ENCODE measurements at regions not wholly inside any gene's neighbourhood (a gene's known extent, or its start where the extent isn't known, plus 50 kb on each side); places are given as distances from the start of the nearest gene placed in this dataset.
"Not testable (repeated sequence)": the region's sequence is repeated elsewhere in the genome, so short reads cannot be mapped to it uniquely, and the experiment has no call there.

DNA sequence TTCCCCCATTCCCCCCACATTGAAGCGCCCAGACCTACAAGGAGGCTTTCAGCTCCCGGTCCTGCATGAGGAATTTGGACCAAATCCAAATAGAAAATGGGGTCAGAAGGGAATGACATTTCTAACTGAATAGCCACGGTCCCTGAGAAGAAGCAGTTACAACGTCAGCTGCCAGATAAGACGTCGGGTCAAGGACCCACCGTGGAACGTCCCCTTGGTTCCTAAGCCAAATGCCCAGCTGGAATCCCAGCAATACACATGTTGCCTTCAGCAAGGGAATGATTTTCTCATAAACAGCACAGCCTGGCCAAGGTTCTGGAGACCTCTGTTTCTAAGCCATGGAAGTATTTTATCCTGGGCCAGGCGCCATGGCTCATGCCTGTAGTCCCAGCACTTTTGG, 109.1 kb upstream of the PEG3 start:
- DNase-seq, result no peak

DNA sequence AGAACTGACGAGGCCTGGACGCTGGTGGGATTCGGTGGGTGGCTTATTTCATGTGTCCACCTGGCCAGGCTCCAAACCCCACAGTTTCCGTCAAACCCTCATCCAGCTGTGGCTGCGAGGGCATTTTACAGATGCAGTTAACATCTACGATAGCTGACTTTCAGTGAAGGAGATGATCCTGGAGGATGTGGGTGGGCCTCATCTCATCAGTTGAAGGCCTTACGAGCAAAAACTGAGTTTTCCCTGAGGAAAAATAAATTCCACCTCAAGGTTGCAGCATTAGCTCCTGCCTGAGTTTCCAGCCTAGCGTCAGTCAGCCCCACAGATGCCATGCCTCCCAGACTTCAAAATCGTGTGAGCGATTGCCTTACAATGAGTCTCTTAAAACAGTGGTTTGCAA, 111.1 kb upstream of the PEG3 start:
- no peak for DNase-seq

DNA sequence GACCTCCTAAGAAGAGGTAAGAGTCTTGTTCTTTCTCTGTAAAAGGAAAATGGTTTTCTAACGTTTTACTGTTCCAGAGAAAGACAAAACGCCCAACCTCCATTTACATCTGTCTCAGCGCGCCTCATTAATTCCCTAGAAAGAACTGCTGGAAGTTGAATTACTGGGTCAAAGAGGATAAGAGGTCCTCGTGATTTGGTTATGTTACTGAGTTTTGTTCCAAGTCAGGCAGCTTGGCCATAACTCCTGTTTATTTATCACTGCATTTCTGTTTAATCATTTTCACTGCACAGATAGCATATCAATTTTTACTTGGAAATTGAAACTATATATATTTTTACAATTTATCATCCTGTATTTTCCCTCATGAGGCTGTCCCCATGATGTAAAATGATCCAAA, 112.9 kb upstream of the PEG3 start:
- DNase-seq, result no peak

DNA sequence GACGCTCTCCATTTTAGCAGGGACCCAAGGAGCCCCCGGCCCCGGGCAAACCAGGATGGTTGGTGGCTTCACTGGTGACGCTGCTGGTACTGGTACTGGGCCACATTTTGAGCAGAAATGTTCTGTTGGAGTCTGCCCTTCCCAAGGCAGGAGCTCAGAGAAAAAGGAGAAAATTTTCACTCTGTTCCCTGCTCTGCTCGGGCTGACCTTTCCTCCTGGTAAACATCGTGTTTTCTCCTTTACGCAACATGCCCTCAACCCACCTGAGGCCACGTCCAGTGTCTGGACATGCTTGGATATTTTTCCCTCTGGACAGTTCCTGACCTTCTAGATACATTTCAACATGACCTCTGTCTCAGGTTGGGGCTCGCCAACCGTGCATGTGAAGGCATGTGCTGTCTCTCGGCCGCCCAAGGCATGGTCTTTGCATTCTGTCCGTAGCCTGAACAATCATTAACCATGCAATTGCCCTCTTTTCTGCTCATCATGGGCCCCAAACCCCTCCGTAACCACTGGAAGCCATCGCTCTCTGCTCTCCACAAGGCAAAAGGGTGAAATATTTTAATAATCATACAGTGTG, 115.2 kb upstream of the PEG3 start:
- no peak for DNase-seq

DNA sequence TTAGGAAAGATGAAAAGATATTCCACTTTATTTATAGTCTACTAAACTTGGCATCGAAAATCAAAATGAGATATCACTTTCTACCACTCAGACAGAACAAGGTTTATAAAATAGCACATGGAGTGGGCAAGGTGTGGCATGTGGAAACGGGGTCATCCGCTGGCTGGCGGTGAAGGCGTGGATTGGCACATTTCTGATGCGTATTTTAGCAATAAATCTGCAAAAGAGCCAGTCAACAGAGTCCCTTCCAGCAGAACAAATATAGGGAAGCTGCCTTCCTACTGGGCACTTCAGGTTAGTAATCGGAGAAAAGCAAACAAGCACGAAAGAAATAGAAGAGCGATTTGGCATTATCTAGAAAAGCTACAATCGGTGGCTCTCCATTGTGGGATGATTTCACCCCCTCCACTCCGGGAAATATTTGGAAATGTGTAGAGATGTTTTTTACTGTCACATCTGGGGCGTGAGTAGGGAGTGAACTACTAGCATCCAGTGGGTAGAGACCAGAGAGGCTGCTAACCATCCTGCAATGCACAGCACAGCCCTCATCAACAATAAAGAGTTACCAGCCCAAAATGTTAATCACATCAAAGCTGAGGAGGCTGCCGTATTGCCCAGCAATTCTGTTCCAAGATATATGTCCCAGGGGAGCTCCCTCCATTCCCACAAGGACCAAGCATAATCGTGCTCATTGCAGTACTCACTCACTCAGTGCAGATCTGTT, 116.1 kb upstream of the PEG3 start:
- no peak for DNase-seq

DNA sequence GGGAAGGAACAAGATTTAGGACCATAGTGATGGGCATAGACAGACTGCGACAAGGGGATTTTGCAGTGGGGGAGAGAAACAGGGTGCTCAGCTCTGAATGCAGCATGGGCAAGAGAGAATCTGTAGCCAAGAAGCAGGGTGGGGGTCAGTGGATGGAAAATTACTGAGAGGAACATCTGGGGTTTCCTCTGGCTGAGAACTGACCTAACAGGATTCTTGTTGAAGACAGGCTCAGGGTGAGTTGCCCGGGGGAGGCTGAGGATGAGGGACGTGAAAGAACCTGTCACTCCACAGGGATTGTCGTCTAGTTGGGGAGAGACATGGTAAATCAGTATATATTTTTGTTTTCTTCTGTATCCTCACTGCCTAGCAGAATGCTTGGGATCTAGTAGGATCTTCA, 118.7 kb upstream of the PEG3 start:
- DNase-seq, result no peak

DNA sequence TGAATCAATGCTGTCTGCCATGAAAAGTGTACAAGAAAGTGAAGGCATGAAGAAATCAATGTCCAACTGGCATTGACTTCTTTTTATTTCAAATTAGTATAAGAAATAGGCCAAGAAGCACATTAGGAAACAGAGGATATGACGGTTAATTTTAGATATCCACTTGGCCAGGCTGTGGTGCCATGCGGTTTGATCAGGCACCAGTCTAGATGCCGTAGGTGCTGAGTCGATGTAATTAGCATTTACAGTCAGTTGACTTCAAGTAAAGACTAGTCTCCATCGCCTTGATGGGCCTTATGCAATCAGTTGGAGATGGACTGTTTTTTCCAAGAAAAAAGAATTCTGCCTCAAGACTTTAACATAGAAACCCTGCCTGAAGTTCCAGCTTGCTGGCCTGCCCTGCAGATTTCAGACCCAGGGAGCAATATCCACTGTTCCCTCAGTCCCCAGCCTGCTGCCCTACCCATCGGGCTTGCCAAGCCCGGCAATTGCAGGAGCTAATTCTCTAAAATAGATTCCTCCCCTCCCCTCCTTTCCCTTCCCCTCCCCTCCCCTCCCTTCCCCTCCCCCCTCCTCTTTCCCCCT, 120.5 kb upstream of the PEG3 start:
- no peak for DNase-seq

DNA sequence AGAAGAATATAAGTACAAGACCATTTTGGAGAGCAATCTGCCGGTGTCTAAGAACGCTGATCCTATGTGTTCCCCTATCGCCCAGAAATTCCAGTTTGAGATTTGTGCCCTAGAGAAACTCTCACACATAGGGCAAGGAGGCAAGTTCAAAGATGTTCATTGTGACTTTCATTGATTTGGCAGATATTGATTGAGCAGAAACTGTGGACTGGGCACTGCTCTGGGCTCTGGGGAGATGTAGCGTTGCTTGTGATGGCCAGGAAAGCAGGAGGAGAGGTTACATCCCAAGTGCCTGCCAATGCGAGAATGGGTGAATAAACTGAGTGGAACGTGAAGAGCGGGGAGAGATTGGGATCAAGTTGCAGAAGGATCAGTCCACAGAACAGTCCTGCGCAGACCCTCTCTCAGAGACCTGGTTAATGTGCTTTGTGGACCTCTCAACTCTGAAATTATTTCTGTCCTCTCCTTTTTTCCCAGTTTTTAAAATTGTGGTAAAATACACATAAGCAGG, 123.9 kb upstream of the PEG3 start:
- no peak for DNase-seq

DNA sequence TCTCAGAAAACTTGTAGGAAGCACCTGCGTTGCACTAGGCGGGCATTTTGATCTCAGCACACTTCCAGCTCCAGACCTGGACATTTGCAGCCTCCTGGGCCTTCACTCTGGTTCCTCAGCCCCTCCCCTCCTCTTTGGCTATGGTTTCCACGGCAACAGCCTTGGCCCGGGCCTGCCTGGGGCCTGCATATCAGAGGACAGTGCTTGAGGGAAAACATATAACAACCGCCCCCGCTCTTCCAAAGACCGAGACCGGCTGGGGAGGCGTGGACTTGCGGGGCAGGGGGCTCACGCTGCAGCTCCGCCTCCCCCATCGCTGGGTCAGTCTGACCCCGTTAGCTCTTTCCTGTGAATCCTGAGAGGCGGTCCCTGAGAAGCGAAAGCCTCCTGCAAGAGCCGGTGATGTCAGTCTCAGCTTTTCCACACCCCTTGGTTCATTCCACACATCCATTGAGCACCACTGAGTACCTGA, 125.7 kb upstream of the PEG3 start:
- no peak for DNase-seq

DNA sequence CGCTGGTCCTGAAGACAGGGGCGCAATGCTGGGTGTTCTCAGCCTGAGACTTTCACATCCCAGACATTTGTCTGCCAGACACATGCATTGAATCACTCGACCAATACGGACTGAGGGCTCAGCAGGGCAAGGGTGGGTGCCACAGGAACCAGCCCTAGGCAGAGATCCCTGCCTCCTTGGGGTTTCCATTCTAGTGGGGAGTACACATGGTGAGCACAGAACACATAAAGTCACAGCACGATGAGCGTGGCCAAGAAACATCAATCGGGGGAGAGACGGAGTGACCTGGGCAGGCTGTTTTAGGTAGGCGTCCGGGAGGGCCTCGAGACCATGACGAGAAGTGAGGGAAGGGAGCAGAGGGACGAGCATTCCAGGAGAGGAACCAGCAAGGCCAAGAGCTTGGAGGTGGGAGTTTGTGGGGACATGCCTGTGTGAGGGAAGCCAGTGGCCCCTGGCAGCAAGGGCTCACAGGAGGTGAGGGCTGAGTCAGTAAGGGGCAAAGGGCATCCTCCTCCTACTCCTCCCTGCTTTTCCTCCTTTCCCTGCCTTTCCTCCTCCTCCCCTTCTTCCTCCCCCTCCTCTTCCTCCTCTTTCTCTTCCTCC, 126.3 kb upstream of the PEG3 start:
- no peak for DNase-seq

DNA sequence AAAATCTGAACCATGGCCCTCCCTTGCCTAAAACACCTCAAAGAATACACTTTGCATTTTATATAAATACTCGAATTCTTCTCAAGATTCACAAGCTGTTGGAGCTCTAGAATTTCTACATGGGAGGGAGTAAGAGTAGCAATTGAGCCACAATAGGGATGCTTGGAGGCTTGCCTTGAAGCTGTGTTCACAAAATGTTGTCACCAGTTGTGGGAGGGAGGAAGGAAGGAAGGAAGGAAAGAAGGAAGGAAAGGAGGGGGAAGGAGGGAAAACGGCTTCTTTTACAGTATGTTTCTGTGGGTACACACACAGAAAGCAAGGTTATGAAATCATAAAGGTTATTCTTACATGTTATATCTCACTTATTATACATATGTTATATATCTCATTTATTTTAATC, 128.6 kb upstream of the PEG3 start:
- DNase-seq, result no peak

DNA sequence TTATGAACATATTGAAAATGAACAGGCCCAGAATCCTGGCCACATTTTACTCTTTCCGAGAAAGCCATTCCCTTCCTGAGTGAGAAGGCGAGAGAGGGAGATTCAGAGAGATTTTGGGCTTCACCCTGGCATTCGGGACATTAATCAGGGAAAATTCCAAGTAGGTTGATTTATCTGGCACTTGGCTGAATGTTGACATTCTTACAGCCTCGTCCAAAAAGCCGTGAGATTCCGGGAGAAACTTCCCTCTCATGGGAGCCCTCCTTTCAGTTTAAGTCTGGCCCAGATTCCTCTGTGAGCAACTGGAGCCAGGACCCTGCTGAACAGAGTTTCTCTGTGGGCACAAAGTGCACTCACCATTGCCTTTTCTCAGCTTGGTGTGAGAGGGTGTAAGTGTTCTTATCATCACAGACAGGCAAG, 129.2 kb upstream of the PEG3 start:
- DNase-seq, result no peak

DNA sequence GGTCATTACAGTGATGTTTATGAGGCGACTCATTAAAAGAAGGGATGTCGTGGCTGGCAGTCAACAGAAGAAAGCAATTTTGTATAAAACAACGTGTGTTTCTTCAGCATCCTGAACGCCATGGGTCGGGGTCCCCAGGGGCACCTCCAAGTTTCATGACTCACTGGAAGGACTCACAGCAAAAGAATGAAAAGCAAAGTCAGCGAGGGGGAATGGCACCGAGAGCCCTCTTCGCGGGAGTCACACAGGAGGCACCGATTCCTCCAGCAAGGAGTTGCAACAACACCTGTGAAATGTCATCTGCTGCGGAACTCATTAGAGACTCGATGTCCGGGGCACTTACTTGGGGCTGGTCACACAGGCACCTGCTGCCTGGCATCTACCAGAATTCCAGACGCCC, 130.7 kb upstream of the PEG3 start:
- no peak for DNase-seq

DNA sequence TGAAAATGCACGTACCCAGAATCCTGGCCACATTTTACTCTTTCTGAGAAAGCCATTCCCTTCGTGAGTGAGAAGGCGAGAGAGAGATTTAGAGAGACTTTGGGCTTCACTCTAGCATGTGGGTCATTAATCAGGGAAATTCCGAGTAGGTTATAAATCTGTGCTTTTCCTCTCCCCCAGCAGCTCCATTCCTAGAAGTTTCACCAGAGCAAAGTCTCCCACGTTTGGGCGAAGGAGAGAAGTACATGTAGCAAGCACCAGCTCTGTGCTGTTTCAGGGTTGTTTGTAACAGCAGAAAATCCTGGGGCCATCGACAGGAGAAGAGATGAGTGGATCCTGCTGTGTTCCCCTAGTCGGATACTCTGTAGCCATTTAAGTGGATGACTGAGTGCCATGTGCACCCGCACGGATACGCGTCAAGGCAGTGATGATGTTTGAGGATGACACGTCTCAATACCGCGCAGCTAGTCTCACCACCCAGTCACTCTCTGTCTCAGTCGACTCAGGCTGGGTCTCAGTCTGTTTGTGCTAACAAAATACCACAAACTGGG, 131.8 kb upstream of the PEG3 start:
- DNase-seq, result no peak

DNA sequence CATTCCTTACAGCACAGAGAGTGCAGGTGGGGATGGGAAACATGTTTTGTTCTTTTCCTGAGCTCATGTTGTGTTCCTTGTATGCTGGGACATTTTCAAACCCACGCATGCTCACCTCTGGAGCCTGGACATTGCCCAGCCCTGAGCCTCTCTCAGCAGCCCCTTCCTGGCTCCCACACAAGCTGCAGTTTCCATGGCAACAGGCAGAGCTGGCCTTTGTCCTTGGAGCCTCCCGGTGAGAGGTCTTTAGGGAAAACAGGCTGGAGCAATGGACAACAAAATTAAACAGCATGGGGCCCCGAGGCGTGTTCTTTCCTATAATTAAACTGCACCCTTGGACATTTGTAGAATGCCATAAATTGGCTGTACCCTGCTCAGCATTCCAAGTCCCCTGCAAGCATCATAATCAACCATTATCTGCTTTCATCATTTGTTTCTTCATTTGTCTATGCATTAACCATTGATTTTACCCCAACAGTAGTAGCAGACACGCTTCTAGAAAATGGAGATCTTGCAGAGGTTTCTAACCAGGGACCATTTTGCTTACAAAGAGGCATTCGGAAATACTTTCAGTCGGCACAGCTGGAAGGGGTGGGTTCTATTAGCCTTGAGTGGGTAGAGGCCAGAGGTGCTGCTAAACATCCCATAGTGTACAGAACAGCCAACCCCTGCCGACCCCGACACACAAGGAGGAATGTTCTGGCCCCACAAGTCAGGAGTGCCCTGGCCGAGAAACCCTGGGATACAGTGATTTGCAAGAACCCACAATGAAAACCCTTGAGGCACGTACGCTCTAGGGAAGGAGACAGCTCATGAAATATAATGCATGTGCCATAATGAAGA, 133.4 kb upstream of the PEG3 start:
- DNase-seq, result no peak

DNA sequence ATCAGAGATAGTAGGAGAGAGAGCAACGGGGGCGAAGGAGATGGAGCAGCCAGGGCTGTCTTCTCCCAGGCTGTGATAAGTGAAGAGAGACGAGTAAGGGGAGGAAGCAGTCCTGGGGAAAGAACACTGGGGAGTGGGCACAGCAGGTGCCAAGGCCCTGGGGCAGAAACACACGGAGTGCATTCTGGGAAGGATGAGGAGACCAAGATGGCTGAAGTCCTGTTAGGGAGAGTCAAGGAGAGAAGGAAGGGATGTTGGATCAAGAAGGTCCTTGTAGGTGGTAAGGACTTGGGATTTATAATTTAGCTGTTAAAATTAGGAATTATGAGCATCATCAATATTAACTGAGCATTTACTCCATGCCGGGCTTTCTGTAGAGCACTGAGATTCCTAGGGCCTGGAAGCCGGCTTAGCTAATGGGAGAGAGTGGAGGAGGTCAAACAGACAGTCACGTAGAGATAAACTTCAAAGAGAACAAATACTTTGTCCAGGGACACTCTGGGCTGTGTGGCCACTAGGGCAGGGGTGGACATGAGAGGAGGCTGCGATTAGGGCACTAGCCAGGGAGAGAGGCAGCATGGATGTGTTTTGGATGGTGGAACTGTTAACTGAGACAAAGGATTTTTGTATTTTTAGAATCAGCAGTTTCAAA, 134.2 kb upstream of the PEG3 start:
- DNase-seq, result no peak

DNA sequence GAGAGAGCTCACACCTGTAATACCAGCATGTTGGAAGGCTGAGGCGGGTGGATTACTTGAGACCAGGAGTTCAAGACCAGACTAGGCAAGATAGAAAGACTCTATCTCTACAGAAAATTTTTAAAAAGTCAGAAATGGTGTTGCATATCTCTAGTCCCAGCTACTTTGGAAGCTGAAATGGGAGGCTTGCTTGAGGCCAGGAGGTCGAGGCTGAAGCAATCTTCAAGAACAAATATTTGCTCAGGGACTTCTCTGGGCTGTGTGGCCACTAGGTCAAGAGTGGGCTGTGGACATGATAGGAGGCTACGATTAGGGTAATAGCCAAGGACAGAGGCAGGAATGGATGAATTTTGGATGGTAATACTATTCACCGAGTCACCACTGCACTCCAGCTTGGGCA, 135.8 kb upstream of the PEG3 start:
- no peak for DNase-seq

DNA sequence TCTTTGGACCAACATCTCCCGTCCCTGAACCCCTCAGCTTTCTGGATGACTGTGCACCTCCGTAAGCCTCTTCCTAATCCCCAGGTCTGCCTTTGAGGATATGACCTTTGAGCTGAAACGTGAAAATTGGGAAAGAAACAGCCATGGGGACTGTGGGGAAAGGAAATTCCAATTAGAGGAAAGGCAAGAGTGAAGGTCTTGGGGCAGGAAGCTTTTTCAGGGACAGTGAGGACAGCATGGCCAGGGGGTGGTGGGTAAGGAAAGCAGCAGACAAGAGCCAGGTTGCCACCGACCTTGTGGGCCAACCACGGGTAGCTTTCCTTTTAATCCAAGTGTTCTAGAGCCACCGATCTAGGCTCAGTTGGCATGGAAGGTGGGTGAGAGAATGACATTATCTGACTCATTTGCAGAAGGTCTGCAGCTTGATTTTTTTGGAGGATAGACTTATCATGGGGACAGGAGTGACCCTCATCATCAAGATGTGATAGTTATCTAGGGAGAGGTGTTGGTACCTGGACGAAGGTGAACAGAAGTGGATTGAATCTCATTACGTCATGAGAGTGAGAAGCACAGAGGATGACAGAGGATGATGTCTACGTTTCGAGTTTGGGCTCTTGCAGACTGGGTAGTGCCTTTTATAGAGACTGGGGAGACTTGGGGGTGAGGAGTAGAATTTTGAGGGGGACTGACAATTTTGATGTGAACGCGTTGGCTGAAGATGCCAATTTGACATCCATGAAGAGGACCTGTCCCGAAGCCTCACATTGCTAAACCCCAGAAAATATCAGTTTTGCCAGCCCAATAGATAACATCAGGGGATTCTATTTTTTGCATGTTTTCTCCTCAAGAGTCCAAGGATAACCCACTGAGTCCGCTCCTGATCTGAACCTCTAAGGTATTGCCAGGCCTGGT, 136.7 kb upstream of the PEG3 start:
- DNase-seq, result no peak

DNA sequence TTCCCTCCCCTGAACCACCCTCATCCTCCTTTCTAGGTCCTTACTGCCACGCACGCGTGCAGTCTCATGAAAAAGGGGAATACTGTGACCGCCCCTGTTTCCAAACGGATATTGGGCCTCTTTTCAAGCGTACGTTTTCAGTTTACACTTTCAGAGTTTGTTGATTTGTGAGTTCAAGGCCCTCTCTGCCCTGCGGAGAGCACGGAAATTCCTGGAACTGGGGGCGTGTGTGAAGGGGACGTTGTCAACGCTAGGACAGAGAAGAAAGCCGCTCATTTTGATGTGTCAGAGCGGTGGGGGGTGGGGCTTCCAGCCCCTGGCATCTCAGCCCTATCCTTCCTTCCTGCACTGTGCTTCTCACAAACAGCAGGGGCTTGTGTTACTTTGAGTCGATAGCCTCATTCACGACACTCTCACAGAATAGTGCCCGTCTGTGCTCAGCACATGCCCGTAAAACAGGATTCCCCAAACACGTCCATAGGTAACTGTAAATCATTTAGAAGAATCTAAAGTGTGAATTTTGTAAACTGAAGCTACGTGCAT, 137.6 kb upstream of the PEG3 start:
- no peak for DNase-seq

DNA sequence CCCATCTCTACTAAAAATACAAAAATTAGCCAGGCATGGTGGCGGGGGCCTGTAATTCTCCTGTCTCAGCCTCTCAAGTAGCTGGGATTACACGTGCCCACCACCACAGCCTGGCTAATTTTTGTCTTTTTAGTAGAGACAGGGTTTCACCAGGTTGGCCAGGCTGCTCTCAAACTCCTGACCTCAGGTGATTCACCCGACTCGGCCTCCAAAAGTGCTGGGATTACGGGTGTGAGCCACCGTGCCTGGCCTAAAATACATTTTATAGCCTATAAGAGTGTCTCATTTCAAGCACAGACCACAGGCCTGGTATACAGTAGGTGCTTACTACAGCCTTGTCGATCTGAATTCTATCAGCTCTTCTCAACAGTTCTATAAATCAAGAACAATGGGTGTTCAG, 139.5 kb upstream of the USP29 start:
- not testable (repeated sequence) for DNase-seq

DNA sequence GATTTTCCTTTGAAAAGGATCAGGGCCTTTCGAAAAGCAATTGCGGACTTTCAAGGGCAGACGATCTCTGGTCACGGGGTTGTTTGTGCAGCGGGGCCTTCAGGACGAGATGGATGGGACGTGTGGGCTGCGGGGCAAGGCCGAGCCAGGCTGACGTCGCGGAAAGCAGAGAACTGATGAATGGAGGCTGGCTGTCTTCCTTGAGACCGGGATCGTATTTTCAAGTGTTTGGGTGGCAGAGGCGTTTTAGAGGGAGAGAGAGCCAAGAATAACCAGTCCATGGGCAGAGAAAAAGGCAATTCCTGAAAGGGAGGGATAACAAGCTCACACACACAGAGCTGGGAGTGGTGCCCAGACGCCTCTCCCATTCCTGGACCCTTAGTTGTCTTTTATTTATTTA, 138.9 kb upstream of the USP29 start:
- DNase-seq, result no peak
